ENCODE measurements at regions not wholly inside any gene's neighbourhood (a gene's known extent, or its start where the extent isn't known, plus 50 kb on each side); places are given as distances from the start of the nearest gene placed in this dataset.

GRCh38 chr3:28109829-28110228 is 131.6 kb upstream of the CMC1 start:
- no peak for DNase-seq

- no peak for DNase-seq
These were observed 130.6 kb upstream of the CMC1 start for GRCh38 chr3:28110869-28111268.

- DNase-seq = no peak
These were observed 126.5 kb upstream of the CMC1 start for GRCh38 chr3:28114893-28115292.

GRCh38 chr3:28115316-28115715 is 126.1 kb upstream of the CMC1 start:
- DNase-seq = no peak

GRCh38 chr3:28117598-28117997 is 123.8 kb upstream of the CMC1 start:
- DNase-seq = no peak

GRCh38 chr3:28118087-28118486 is 123.3 kb upstream of the CMC1 start:
- DNase-seq = no peak

- DNase-seq = no peak
These were observed 119.2 kb upstream of the CMC1 start for GRCh38 chr3:28122227-28122626.

- DNase-seq = no peak
These were observed 116.5 kb upstream of the CMC1 start for GRCh38 chr3:28124882-28125281.

GRCh38 chr3:28125342-28125741 is 116.1 kb upstream of the CMC1 start:
- DNase-seq = no peak

- DNase-seq = no peak
These were observed 110.6 kb upstream of the CMC1 start for GRCh38 chr3:28130836-28131235.

- no peak for DNase-seq
These were observed 108.5 kb upstream of the CMC1 start for GRCh38 chr3:28132941-28133340.

- DNase-seq = no peak
These were observed 107.2 kb upstream of the CMC1 start for GRCh38 chr3:28134198-28134597.

- no peak for DNase-seq
These were observed 106.5 kb upstream of the CMC1 start for GRCh38 chr3:28134792-28135375.

- DNase-seq = no peak
These were observed 104.7 kb upstream of the CMC1 start for GRCh38 chr3:28136607-28137216.

GRCh38 chr3:28138043-28138610 is 103.3 kb upstream of the CMC1 start:
- no peak for DNase-seq

- no peak for DNase-seq
These were observed 102.1 kb upstream of the CMC1 start for GRCh38 chr3:28139288-28139687.

- DNase-seq = no peak
These were observed 101.3 kb upstream of the CMC1 start for GRCh38 chr3:28139967-28140634.

GRCh38 chr3:28140664-28141063 is 100.8 kb upstream of the CMC1 start:
- DNase-seq = no peak

GRCh38 chr3:28149960-28150359 is 91.5 kb upstream of the CMC1 start:
- DNase-seq = no peak

- DNase-seq = no peak
These were observed 90.8 kb upstream of the CMC1 start for GRCh38 chr3:28150465-28151206.

- no peak for DNase-seq
These were observed 90.2 kb upstream of the CMC1 start for GRCh38 chr3:28151207-28151550.

- peak in 1 of 2 donors; percentile 14 for DNase-seq
These were observed 89.7 kb upstream of the CMC1 start for GRCh38 chr3:28151608-28152228.

GRCh38 chr3:28155631-28156030 is 85.8 kb upstream of the CMC1 start:
- no peak for DNase-seq

Data from inflammatory macrophage (primary cell).